ENCODE measurements at regions not wholly inside any gene's neighbourhood (a gene's known extent, or its start where the extent isn't known, plus 50 kb on each side); places are given as distances from the start of the nearest gene placed in this dataset.

GRCh38 chr5:128881502-128882018 is 83.7 kb upstream of the SLC27A6 start:
- no peak for TF ChIP-seq CTCF (IDR thresholded peaks at IDR 0.05; ENCODE audit: insufficient read depth, low read depth, low read length)
- TF ChIP-seq EZH2 (IDR thresholded peaks at IDR 0.05; ENCODE audit: insufficient read depth, low read length), result no peak
